Uterus (tissue), 2 donors: ENCODE measurements at regions not wholly inside any gene's neighbourhood (a gene's known extent, or its start where the extent isn't known, plus 50 kb on each side); places are given as distances from the start of the nearest gene placed in this dataset.

ENCODE experiments used
- POLR2A ChIP-seq, 2 donors: fragments of 450-650 bp; IDR thresholded peaks; one replicate each; pipeline ENCODE4 v1.6.1; 2016; ENCODE audit warnings: antibody characterized with exemption in 2 of 2, mild to moderate bottlenecking in 1 of 2, moderate library complexity in 1 of 2
- TF ChIP-seq, protein P1 (sequence below), 4 experiments: fragments of 200-600 bp in 2 of 4; fragments of 450-650 bp in 2 of 4; sonication (generic) in 2 of 4; IDR thresholded peaks; one replicate each; pipeline ENCODE4 v1.5.1; 2016 to 2019; ENCODE audit warnings: antibody characterized with exemption in 4 of 4, mild to moderate bottlenecking in 2 of 4, moderate library complexity in 1 of 4

DNA sequence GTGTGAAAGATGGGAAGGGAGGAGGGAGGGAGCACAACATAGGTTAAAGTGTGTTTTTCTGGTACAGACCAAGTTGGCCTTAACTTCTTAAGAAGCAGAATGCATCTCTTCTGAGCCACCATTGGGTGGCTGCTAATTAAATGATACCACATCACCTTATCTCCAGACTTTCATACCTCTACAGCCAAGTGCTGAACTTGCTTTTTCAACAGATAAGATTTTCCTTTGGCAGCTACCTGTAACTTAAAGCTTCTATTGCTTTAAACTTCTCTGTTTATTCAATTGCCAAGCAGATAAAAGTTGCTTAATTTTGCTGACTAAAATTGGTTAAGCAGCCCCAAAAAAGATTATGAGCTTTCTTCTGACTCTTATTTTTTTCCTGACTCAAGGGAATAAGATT is 292.4 kb upstream of the SGO1 start:
- TF ChIP-seq, protein P1, sequence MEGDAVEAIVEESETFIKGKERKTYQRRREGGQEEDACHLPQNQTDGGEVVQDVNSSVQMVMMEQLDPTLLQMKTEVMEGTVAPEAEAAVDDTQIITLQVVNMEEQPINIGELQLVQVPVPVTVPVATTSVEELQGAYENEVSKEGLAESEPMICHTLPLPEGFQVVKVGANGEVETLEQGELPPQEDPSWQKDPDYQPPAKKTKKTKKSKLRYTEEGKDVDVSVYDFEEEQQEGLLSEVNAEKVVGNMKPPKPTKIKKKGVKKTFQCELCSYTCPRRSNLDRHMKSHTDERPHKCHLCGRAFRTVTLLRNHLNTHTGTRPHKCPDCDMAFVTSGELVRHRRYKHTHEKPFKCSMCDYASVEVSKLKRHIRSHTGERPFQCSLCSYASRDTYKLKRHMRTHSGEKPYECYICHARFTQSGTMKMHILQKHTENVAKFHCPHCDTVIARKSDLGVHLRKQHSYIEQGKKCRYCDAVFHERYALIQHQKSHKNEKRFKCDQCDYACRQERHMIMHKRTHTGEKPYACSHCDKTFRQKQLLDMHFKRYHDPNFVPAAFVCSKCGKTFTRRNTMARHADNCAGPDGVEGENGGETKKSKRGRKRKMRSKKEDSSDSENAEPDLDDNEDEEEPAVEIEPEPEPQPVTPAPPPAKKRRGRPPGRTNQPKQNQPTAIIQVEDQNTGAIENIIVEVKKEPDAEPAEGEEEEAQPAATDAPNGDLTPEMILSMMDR (IDR thresholded peaks at IDR 0.05) = no peak
- no peak for TF ChIP-seq POLR2A (IDR thresholded peaks at IDR 0.05)
